ENCODE measurements at regions not wholly inside any gene's neighbourhood (a gene's known extent, or its start where the extent isn't known, plus 50 kb on each side); places are given as distances from the start of the nearest gene placed in this dataset.

GRCh38 chr6:100084316-100084990 lies 90.4 kb upstream of the MCHR2 start:
- TF ChIP-seq, protein P1, sequence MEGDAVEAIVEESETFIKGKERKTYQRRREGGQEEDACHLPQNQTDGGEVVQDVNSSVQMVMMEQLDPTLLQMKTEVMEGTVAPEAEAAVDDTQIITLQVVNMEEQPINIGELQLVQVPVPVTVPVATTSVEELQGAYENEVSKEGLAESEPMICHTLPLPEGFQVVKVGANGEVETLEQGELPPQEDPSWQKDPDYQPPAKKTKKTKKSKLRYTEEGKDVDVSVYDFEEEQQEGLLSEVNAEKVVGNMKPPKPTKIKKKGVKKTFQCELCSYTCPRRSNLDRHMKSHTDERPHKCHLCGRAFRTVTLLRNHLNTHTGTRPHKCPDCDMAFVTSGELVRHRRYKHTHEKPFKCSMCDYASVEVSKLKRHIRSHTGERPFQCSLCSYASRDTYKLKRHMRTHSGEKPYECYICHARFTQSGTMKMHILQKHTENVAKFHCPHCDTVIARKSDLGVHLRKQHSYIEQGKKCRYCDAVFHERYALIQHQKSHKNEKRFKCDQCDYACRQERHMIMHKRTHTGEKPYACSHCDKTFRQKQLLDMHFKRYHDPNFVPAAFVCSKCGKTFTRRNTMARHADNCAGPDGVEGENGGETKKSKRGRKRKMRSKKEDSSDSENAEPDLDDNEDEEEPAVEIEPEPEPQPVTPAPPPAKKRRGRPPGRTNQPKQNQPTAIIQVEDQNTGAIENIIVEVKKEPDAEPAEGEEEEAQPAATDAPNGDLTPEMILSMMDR (IDR thresholded peaks at IDR 0.05), result no peak
- no peak for TF ChIP-seq POLR2A (IDR thresholded peaks at IDR 0.05)

Measured in tibial nerve (tissue), 3 donors.